SKM-1 treated with dmso at 0.1 percent for 144 hours (cell line): ENCODE measurements at regions not wholly inside any gene's neighbourhood (a gene's known extent, or its start where the extent isn't known, plus 50 kb on each side); places are given as distances from the start of the nearest gene placed in this dataset.
A peak's percentile ranks its signal among the peaks of the same experiment; 100 is the strongest.
"Not testable (repeated sequence)": the region's sequence is repeated elsewhere in the genome, so short reads cannot be mapped to it uniquely, and the experiment has no call there.

Experiments
- DNase-seq: peaks from one replicate; lab custom pipeline; 2025; ENCODE audit not compliant: unreplicated experiment; lab: John Stamatoyannopoulos, UW

DNA sequence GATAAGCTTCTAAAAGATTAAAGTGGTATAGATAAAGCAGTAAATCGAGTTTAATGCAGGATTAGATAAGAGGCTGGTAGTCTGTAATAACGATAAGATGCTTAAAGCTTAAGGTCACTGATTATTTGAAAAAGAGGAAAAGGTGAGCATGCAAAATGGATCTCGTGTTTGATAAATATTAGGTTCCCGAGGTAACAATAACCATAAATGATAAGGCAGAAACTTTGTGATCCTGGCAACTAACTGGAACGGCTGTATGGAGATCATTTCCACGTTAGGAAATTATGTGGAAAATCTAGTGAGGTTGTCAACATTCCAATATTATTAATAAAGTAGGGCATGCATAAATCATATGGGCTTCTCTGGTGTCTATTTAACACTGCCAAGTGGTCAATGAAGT, 255.5 kb downstream of the EFCAB11 start:
- no peak for DNase-seq

DNA sequence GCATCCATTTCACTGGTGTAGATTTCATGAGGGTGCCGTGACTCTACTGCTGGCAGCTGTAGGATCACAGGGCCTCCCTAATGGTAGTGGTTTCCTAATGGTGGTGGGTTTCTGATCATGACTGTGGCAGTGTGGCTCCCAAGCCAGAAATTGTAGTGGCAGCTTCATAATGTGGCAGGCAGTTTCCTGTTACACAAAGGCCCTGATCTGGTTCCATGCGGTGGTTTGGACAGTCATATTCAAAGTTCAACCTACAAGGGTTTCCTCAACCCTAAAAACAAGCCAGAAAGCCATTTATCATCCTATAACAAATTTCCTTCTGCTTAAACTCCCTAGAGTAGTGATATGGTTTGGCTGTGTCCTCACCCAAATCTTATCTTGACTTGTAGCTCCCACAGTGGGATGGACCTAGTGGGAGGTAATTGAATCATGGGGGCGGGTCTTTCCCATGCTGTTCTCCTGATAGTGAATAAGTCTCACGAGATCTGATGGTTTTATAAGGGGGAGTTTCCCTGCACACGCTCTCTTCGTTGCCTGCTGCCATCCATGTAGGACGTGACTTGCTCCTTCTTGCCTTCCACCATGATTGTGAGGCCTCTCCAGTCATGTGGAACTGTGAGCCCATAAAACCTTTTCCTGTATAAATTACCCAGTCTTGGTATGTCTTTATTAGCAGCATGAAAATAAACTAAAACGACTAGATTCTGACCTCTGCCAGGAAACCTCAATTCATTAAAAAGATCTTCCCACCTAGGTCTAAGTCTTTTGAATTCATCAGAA, 257.1 kb downstream of the EFCAB11 start:
- no peak for DNase-seq

DNA sequence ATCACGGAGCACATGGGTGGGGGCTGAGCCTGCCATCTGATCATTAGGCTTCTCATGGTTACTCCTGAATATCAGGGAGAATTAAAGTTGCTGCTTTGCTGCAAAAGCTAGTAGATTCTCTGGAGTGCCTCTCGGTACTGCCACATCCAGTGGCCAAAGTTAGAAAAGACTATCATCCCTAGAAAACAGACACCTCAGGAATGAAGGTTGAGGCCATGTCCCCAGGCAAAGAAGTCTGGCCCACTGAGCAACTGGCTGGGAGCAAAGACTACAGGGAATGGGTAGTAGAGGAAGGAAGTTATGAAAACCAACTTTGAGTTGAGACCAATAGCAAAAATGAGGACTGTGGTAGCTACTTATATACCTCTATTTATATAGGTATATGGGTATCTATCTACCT, 258.7 kb downstream of the EFCAB11 start:
- DNase-seq: no peak

GRCh38 chr14:89690139-89690538, 264.4 kb downstream of the EFCAB11 start:
- DNase-seq: no peak

GRCh38 chr14:89689711-89690110, 264.8 kb downstream of the EFCAB11 start:
- not testable (repeated sequence) for DNase-seq

GRCh38 chr14:89688507-89689211, 265.9 kb downstream of the EFCAB11 start:
- no peak for DNase-seq

- DNase-seq: not testable (repeated sequence)
Observed at GRCh38 chr14:89687129-89687528, 267.4 kb downstream of the EFCAB11 start.

GRCh38 chr14:89684139-89684538, 267.1 kb upstream of the FOXN3 start:
- no peak for DNase-seq

- peak; percentile 58 for DNase-seq
Observed at GRCh38 chr14:89681086-89682018, 264.3 kb upstream of the FOXN3 start.

DNA sequence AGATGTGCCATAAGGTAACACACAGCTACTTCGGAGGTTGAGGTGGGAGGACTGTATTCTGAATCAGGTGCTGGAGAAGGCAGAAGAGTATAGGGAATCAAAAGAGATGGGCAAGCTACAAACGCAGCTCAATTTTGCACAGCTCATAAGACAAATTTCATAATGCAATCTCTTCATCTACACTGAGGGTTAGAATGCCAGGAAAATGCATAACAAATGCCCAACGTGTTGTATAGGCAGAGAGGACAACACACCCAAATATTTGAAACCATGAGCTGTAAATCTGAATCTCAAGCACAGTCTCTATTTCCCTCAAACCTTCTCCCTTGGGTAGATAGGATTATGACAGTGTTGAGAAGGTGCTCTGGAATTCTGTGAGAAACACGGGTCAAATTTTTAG, 263.1 kb upstream of the FOXN3 start:
- DNase-seq: no peak

GRCh38 chr14:89678768-89679167, 261.7 kb upstream of the FOXN3 start:
- DNase-seq: no peak

- DNase-seq: no peak
Observed at GRCh38 chr14:89675590-89675989, 258.6 kb upstream of the FOXN3 start.

GRCh38 chr14:89674936-89675335, 257.9 kb upstream of the FOXN3 start:
- DNase-seq: no peak

GRCh38 chr14:89674240-89674639, 257.2 kb upstream of the FOXN3 start:
- no peak for DNase-seq

- no peak for DNase-seq
Observed at GRCh38 chr14:89673512-89674225, 256.6 kb upstream of the FOXN3 start.

DNA sequence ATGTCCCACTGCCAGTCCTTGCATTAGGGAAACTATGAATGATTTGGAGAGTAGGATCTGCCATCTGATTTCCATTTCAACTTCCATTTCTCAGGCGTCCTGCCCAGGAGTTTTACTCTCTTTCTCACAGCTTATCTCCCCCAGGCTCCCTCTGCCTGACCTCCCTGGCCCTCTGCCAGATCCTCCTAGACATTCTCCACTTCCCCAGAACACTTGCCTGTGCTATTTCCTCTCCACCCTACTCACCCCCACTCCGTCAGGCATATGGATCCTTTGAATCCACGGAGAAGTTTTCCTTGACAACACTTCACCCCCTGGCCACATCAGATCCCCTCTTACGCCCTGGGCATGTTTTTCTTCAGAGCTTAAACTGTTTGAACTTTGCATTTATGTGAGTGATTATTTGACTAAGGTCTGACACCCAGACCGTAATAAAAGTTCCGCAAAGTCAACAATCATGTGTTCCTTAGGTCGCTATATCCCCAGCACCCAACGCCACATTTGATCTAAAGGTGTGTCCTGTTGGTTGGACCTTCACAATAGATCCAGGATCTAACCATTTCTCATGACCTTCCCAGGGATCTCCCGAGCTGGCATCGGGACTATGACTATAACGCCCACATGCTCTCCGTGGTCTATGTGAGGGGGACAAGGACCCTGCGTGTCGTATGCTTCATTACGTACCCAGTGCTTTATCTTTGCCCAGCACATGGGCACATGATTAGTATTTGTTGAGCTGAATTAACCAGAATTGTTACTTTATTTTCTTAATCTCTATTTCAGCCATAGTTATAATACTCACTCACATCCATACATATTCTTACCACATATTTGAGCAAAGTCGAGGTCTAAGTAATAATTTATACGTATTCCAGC, 255.8 kb upstream of the FOXN3 start:
- DNase-seq: no peak

- DNase-seq: no peak
Observed at GRCh38 chr14:89669193-89669592, 252.2 kb upstream of the FOXN3 start.

GRCh38 chr14:89667983-89668382, 250.9 kb upstream of the FOXN3 start:
- DNase-seq: no peak

DNA sequence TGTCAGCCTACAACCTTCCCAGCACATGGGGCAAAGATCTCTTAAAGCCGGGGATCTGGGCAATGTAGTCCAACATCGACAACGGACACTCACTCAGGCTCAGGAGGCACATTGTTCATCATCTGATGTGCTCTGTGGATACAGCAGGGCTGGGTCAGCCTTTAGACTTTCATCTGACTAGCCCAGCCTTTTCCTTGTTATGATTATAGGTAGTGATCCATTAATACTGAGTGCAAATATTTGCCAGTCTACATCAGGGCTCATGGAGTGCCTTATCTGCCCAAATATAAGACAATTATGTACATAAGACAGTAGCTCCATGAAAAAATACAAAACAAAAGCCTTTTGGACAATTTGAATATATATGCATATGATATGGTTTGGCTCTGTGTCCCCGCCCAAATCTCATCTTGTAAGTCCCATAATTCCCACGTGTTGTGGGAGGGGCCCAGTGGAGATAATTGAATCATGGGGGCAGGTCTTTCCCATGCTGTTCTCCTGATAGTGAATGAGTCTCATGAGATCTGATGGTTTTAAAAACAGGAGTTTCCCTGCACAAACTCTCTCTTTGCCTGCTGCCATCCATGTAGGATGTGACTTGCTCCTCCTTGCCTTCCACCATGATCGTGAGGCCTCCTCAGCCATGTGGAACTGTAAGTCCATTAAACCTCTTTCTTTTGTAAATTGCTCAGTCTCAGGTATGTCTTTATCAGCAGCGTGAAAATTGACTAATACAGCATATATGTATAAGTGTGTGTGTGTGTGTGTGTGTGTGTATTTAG, 248.5 kb upstream of the FOXN3 start:
- not testable (repeated sequence) for DNase-seq
